HG02981 (cell line): ENCODE measurements at regions not wholly inside any gene's neighbourhood (a gene's known extent, or its start where the extent isn't known, plus 50 kb on each side); places are given as distances from the start of the nearest gene placed in this dataset.

Experiments
- ATAC-seq: cut with Tn5 transposase; IDR thresholded peaks from one replicate; pipeline ENCODE4 v1.9.1; 2021; ENCODE audit warnings: mild to moderate bottlenecking, moderate library complexity; ENCODE audit not compliant: unreplicated experiment

DNA sequence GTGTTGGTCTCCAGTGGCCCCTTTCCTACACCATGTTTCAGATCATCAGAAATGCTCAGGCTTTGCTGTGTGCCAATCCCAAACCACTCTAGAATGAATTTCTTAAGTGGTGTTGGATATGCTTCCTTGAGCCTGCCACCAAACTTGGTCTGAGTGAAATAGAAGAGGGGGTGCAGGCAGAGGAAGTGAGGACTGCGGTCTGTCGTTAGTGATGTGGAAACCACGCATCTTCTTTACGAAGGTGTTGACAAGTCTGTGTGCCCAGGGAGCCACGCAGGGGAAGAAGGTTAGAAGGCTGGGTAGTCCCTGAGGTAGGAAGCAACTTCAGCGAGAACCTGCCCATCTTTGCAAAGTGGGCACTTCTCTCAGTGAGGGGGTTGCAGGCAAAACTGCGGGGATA, 187.4 kb upstream of the NAV2 start:
- ATAC-seq: no peak

DNA sequence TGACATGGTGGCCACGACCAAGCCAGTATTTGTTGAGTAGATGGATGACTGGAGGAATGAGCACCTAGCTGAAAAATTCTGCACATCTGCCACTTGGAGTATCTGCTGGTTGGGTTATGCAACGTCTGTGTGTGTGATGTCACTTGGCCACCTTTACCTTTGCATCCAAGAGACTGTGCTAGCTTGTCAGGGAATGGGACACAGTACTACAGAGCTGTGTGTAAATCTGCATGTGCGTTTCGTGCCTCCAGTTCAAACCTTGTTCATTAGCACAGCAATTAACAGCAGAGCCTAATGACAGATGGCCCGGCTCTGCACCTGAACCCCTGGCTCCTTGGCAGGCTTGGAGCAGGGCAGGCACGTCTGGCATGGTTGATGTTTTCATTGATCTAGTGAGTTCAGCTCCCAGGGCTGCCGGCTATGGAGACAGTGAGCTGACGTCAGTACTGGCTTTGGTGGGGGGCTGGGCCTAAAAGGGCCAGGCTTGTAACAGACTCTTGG, 188.4 kb upstream of the NAV2 start:
- ATAC-seq: no peak

DNA sequence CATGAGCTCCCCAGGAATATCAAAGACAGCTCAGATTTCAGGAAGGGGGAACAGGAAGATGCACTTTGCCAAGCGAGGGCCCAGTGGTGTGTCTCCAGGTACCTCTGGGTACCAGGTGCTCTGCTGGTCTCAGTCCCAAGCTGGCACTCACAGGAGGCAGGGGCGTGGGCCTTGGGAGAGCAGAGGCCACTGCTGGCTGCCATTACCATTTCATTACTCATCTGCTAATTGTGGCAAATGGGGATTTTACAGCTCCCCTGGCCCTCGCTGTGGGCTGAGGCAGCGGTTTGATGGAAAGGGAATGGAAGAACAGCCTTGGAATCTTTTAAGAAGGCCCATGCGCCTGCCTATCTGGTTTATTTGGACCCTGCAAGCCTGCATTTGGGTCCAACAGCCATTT, 192.0 kb upstream of the NAV2 start:
- no peak for ATAC-seq

DNA sequence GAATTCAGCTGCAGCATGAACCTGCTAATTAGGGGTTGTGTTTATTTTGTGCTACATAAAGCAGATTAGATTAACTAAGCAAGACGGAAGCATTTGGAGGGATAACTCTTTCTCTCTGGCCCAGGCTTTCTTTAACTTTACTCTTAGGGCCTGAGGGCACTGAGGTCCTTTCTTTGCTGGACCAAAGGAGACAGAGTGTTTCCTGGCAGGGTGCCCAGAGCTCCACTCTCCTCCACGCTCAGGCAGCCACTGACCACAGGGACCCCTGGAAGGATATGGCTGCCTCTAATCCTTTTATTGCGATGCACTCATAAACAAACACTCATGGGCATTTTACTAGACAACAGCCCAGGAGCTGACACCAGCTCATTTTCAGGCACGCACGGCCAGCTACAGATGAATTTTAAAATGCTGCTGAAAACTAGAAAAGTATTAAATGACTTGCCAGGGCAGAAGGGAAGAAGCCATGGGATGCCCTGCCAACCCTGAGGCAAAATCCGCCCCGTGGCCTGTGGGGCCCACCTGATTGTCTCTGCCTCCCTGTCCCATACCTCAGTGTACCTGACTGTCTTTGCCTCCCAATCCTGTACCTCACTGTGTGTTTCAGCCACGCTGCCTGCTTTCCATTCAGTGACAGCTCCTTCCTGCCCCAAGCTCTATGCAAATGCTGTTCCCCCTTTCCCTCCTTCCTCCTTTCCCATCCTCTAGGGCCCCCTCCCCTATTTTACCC, 192.6 kb upstream of the NAV2 start:
- ATAC-seq: no peak

DNA sequence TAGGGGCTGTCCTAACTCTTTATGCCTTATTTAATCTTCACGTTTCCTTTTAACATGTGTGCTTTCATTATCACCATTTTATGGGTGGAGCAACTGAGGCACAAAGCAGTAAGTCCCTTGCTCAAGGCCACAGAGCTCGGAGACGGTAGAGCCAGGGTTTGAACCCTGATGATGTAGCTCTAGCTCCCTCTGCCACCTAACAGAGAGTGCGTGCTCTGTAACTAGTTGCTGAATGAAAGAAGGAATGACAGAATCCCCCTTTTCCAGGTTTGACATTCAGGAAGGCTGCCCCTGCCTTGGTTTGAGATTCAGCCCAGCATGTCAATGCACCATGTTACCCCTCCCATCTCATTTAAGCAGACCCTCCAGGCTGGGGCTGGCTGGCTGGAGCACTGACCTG, 193.3 kb upstream of the NAV2 start:
- no peak for ATAC-seq

DNA sequence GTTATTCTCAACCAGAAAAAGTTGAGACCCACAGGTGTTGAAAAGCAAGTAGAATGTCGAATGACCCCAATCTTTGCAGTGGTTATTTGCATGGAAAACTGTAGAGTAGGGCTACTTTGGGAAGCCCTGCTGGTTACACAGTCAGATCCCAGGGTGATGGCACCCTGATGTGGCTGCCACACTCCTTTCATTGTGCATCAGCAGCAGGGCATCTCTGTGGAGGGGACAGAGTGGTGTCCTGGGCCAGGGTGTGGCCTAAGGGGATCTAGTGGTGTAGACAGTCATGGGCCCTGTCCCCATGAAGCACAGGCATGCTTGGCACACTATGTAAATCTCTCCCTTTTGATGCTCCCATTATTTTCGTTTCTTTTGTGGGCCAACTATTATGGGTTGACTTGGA, 199.4 kb upstream of the NAV2 start:
- ATAC-seq: no peak

DNA sequence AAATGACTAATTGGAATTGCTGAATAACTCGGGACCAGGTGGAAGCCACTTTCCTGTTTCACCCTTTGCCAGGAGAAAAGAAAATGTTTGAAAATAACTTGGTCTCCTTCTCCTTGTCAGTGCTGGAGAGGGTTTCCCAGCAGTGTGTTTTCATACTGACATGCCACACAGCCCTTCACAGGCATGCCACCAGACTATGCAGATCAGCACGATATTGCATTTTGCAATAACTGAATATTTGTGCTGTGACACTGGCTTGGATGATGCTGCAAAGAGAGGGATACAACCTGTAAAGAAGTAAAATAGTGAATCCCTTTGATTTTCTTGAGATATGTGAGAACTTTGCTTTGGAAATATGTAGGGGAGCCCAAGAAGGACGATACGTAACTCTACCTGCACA, 200.0 kb upstream of the NAV2 start:
- no peak for ATAC-seq

DNA sequence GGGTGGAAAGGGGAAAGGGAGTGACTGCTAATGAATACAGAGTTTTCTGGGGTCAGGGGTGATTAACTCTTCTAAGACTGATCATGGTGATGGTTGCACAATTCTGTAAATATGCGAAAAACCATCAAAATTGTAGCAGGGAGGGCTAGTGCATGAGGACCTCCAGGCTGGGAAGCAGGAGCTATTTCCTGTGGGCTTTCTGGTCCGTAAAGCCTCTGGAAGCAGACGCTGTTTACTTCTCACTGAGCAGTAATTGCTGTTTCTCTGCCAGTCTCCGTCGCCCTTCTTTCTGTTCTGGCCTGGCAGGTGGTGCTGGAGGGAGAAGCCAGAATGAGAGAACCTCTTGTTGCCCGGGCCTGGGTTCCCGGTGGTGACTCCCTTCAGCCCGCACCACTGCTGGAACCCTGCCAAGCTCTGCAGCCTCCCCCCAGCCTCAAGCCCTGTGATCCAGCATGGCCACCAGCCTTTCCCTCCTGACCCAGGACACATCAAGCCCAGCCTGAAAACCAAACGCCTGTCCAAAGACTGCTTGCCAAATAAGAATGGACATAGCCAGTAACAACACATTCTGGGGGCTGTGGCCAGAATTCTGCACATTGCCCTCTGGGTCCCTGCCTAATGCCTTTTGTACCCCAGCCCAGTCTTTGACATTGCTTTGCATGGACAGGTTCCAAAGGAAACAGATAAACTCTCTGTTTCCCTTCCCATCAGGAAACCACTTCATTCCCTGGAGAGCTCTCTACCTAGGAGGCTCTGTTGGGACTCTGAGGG, 201.0 kb upstream of the NAV2 start:
- no peak for ATAC-seq

DNA sequence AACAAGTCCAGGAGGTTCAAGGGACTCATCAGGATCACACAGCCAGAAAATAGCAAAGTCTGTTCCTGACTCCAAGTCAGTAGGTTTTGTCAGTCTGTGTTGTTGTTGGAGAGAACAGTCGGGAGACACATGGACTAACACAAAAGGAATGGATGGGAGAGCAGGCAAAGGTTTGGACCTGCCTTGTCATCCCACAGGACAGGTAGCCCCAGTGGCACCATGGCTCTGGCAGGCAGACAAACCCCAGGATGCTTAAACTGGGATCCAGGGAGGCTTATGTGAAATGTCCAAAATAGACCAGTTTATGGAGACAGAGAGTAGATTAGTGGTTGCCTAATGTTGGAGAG, 201.6 kb upstream of the NAV2 start:
- no peak for ATAC-seq

DNA sequence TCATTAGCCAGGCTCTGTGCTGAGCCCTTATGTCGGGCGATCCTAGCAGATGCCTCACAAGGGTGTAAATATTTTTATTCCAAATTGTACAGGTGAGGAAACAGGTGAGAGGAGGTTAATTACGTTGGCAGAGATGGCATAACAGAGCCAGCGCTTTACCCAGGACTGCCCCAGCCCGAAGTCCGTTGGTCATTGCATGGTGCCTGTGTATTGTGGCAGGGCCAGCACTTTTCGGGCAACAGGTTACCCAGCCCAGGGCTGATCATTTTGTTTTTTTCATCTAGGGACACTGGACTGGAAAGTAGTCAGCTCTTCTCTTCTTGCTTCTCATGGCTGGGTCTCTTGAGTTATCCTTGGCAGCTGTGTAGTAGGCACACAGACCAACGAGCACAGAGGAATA, 202.2 kb upstream of the NAV2 start:
- ATAC-seq: no peak

DNA sequence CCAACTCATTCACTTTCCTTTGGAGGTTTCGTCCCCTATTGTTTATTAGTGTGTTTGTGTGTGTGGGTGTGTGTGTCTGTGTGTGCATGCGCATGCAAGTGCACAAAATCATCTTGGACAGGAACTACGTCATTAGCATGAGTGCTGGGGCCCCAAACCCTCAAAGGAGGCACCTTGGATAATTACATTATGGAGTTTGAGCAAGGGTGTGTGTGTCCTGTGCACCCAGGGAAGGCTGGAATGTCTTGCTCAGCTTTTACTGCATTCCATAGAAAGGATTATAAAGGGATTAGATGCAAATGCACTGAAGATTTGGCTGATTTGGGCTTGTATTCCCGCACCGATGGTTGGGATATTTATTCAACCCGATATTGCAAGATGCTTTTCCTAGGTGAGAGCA, 203.4 kb upstream of the NAV2 start:
- no peak for ATAC-seq

DNA sequence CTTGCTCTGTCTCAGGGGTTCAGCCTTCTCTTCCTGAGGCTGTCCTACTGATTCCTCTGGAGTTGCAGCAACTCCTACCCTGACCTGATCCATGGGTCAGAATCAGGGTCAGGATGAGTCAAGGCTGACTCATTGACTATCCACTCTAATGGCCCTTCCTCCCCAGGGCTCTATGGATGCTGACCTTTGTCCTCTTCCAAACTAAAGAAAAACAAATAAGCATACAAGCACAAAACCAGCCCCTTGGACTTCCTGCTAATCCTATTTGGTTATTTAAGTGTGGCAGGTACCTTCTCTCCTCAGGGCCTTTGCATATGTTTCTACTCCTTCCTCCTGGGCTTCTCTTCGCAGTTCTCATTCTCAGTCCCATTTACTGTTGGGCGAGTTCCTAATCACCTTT, 204.5 kb upstream of the NAV2 start:
- no peak for ATAC-seq

DNA sequence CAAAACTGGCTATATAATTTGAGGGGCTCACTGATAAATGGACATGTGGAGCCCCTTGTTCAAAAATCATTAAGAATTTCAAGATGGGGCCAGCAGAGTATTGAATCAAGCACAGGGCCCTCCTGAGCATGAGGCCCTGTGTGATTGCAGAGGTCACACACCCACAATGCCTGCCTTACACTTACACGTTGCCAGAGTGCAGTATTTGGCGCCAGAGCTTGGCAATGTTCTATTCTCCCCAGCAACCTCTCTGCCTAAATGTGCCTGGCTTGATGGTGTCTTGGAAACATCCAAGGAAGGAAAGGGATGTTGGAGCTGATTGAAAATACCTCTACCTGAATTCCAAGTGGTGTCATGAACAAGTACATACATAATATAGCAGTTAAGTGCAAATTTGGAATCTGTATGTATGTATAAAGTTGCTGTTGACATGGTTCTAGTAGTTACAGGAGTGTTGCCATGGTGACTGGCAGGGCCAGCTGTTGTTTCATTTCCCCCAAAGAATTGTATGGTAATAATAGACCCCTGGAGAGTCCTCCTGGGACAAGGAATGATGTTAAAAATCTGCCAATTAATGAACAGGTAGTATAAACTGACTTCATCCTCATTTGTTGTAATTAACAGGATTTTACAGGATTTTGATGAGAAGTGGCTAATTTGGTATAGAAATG, 205.7 kb upstream of the NAV2 start:
- ATAC-seq: no peak

DNA sequence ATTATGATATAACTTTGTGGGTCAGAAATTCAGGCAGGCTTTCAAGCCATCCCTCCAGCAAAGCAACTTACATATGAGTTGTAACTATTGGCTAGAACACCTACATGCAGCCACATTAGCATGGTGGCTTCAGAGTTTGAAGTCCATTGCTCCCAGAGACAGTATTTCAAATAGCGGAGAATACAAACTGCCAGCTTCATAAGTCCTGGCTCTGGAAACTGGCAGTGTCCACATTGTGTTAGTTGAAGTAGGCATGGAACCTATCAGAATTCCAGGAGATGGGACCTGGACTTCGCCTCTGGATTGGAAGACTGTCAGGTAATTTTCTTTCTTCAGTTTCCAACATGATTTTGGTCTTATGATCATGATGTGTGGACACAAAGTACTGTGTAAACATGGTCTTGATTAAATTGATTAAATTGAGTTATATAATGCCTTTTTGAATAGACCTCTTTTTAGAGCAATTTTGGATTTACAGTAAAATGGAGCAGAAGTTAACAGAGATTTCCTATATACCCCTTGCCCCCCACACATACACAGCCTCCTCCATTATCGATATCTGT, 209.9 kb upstream of the NAV2 start:
- no peak for ATAC-seq

DNA sequence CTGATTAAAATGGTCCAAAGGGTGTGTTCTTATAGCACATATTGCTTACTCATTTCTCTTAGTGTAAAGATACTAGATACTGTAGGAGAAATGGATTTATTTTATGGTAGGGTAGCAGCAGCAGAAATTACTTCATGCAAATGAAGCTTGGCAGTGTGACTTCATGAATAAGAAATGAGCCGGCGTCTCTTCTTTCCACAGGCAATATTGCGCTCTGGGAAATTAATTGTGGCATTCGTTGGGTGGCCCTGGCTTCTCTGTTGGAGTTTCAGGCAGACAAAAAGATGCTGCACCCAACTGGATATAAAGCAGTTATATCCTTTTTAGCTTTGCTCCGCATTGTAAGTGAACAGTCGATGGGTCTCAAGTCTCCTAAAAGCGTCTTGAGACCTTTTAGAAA, 211.0 kb upstream of the NAV2 start:
- no peak for ATAC-seq

DNA sequence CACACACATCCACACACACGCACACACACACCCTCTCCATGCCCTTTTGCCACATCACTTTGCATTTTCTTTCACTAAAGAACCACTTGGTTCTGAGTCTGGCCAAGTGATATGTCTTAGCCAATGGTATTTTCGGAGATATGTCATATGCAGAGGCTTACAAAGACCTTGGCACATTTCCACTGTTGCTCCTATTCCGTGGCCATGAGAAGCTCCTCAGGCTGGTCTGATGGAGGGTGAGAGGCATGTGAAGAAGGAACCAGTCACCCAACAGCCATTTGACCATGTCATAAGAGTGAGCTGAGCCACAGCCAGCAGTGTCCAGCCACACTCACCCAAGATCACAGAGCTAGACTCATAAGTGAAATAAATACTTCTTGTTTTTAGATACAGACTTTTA, 212.6 kb upstream of the NAV2 start:
- no peak for ATAC-seq

DNA sequence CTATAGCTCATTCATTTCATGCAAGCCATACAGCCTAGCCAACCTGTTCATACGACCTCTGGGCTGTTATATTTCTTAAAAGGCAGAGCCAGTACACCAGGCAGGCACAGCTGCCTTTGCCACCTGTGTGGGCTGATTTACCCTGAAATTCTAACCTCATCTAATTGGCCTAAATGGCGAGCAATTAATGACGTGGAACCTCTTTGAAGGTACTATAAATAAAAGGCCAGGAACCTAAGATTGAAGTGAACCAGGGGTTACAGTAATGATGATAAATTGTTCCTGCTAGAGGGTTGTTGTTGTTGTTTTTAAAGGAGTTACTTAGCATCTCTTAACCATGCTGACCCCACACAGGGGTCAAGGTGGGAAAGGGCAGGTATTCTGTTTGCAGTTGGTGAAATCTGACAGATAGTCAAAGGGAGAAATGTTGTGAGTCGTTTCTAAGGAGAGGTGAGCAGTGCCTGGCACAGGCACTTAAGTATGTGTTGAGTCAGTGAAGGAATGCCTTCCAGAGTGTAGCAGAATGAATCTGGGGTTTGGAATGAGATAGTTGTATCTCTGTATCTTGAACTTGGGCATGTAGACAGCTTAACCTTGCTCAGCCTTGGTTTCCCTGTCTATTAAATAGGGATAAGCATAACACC, 213.5 kb upstream of the NAV2 start:
- no peak for ATAC-seq

DNA sequence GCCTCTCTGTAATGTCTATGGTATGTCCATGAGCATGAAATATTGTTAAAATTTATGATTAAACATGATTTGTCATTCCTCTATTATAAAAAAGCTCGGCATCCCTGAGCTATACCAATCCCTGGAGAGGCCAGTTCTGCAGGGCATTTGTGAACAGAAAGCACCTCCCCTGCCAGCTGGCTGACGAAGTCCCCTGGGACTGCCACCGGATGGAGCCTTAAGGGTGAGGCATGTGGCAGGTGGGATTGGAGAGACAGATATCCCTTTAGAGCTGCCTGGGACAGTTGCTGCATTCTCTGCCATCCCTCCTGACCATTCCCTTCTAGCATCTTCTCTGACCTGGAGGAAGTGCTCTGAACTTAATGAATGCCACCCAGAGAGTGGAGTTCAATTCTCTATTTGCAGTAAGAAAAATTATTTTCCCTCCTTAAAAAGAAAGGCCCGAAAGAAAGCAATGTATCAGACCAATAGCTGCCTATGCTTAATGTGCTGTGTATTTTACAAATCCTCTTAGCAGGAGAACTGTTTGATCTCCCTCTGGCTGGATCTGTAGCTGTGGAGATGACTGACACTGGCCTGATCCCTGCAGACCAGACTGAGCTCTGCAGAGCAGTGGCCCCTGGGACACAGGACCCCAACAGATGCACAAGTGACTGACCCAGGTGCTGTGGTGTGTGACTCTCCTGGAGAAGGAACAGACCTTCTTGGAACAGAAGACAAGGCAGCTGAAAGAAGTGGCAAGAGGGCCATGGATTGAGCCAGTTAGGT, 219.0 kb upstream of the NAV2 start:
- ATAC-seq: no peak

DNA sequence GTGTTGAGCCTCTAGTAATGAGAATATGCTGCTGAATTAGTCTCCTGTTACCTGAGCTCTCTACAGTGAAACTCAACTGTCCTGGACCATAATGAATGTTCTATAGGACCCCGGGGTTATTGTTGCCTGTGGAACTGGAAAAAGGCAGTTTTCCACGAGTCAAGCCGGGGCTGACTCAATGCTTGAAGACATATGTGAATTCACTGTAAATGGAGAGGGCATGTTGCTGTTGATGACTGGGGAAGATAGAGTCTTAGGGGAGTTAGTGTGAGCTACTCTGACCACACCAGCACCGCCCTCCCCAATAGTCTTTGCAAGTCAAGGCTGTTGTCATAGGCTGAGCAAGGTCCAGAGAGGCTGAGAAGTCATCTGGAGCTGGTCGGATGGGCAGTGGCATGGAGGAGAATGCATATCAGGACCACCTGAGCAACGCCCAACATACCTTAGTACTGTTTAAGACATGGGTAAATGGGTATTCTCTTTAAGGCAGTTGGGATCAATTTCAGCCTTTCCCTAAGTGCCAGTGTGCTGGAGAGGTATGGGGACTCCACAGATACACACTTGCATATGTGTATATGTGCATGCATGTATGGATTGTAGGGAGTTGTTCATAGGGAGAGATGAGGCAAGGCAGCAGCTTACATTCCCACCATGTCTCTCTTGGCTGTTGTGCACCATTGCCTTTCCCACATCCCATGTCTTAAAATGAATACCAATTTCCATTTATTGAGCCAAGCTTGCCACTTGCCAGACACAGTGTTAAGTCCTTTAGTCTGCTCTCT, 230.1 kb upstream of the NAV2 start:
- ATAC-seq: no peak

DNA sequence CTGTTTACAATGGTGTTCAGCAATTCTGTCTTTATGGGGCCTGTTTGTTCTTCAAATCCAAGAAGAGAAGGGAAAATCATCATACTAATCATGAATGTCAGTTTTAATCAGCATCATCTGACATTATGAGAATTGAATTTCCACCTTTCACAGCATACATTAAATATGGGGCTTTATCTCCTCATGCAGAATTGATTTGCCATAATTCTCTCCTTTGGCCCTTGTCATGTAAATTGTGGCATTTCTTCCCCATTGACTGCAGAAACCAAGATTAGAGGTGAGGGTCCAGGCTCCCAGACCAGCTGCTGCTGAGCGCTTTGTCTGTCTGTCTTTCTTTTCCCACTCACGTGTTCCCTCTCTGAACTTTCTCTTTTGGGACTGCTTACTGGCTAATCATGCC, 232.1 kb upstream of the NAV2 start:
- no peak for ATAC-seq
